Central memory CD8-positive, alpha-beta T cell (primary cell): ENCODE measurements at regions not wholly inside any gene's neighbourhood (a gene's known extent, or its start where the extent isn't known, plus 50 kb on each side); places are given as distances from the start of the nearest gene placed in this dataset.

Source experiments
- ATAC-seq: fragments of 150-1000 bp; cut with Tn5 transposase; replicated peaks from 2 replicates; pipeline ENCODE4 v1.10.0; 2022; ENCODE audit warnings: mild to moderate bottlenecking, moderate FRiP score, moderate number of reproducible peaks; ENCODE audit not compliant: poor library complexity, severe bottlenecking; ENCODE audit errors: extremely low read depth
- DNase-seq, 2 donors: peaks; one replicate each; pipeline ENCODE4 v3.0.0; 2021; ENCODE audit warnings: low spot score in 2 of 2
- H3K27ac Mint-ChIP-seq: one replicate; pipeline ENCODE4 v1.8.0; 2022; ENCODE audit warnings: low read depth, mild to moderate bottlenecking, moderate library complexity, mixed read lengths
- H3K27me3 Mint-ChIP-seq: one replicate; pipeline ENCODE4 v1.8.0; 2022; ENCODE audit warnings: mixed read lengths
- H3K36me3 Mint-ChIP-seq: one replicate; pipeline ENCODE4 v1.8.0; 2022; ENCODE audit warnings: mild to moderate bottlenecking, moderate library complexity, mixed read lengths; ENCODE audit not compliant: insufficient read depth
- H3K4me1 Mint-ChIP-seq: one replicate; pipeline ENCODE4 v1.8.0; 2022; ENCODE audit warnings: mixed read lengths
- H3K4me3 Mint-ChIP-seq: one replicate; pipeline ENCODE4 v1.8.0; 2022; ENCODE audit warnings: mild to moderate bottlenecking, moderate library complexity, mixed read lengths
- H3K9me3 Mint-ChIP-seq: one replicate; pipeline ENCODE4 v1.8.0; 2022; ENCODE audit warnings: mixed read lengths

DNA sequence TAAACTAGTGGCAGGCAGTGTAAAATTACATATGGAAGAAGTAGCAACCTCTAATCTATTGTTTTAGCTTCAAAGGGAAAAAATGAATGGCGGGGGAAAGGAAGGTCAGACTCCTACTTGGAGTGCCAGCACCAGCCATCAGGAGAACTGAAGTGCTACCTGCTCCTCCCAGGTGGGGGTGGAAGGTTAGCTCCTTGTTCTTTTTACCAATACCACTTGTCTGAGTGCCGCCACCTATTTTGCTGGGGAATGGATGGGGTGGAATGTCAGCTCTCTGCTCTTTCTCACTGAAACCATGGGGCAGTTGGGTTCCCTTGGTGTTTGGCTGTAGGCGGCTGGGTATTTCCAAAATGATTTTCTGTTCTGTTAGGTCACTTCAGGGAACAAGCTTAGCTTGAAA is 428.7 kb upstream of the EPHA3 start:
- Mint-ChIP-seq H3K4me3 (no peak overlapping the region), H3K27me3 (no peaks in the 10 kb centered on the region), H3K27ac (no peak overlapping the region), H3K4me1 (no peaks in the 10 kb centered on the region), H3K36me3 (no peaks in the 10 kb centered on the region), H3K9me3 (no peaks in the 10 kb centered on the region)
- DNase-seq (no peak), ATAC-seq (no peak)

- H3K27me3 Mint-ChIP-seq = no peaks in the 10 kb centered on the region
- DNase-seq = no peak
- H3K36me3 Mint-ChIP-seq = no peaks in the 10 kb centered on the region
- H3K27ac Mint-ChIP-seq = no peak overlapping the region
- H3K4me3 Mint-ChIP-seq = no peak overlapping the region
- no peak for ATAC-seq
- H3K9me3 Mint-ChIP-seq = peaks cover 5% of the 10 kb centered on the region
- H3K4me1 Mint-ChIP-seq = no peaks in the 10 kb centered on the region
Measured at GRCh38 chr3:88690287-88690686, 417.1 kb upstream of the EPHA3 start.

- no peak overlapping the region for H3K4me3 Mint-ChIP-seq
- ATAC-seq (no peak), DNase-seq (no peak)
- no peaks in the 10 kb centered on the region for H3K36me3 Mint-ChIP-seq
- no peaks in the 10 kb centered on the region for H3K27me3 Mint-ChIP-seq
- H3K9me3 Mint-ChIP-seq = peaks cover 10% of the 10 kb centered on the region
- H3K27ac Mint-ChIP-seq = no peak overlapping the region
- no peaks in the 10 kb centered on the region for H3K4me1 Mint-ChIP-seq
Measured at GRCh38 chr3:88691081-88691480, 416.3 kb upstream of the EPHA3 start.

DNA sequence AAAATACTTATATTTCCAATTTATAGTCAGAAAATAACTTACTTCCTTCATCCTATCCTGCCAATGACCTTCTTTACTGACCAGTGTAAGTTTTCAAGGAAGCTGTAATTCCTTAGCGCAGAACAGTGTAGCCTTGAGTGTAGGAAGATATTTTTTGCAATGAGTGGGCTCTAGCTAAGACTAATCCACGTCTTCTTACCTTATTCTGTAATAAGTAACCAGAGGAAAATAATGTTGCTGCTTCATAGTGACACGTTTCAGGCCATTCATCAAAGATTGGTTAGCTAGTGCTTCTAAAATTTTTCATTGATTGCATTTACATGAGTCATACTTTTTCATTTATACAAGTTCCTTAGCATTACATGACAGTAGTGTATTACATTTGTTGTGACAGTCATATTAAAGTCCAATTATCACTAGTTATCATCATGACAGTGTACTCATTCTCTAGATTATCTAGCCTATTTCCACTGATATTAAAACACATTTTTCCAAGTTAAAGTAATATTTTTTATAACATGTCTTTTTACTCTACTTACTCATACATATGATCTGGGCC is 403.8 kb upstream of the EPHA3 start:
- Mint-ChIP-seq H3K4me3 (no peak overlapping the region), H3K4me1 (no peaks in the 10 kb centered on the region), H3K36me3 (no peaks in the 10 kb centered on the region), H3K27me3 (no peaks in the 10 kb centered on the region), H3K27ac (no peak overlapping the region), H3K9me3 (peaks cover 9% of the 10 kb centered on the region)
- ATAC-seq (no peak), DNase-seq (no peak)

GRCh38 chr3:88704338-88704737 is 403.1 kb upstream of the EPHA3 start:
- ATAC-seq = no peak

GRCh38 chr3:88707837-88708236 is 399.6 kb upstream of the EPHA3 start:
- no peak for ATAC-seq
- H3K9me3 Mint-ChIP-seq = peaks cover 14% of the 10 kb centered on the region

More at GRCh38 chr3:88704338-88704737, 403.1 kb upstream of the EPHA3 start:
- no peaks in the 10 kb centered on the region for H3K36me3 Mint-ChIP-seq
- H3K4me3 Mint-ChIP-seq = no peak overlapping the region
- H3K27ac Mint-ChIP-seq = no peak overlapping the region
- no peaks in the 10 kb centered on the region for H3K27me3 Mint-ChIP-seq
- no peak for DNase-seq
- H3K4me1 Mint-ChIP-seq = no peaks in the 10 kb centered on the region
- peaks cover 14% of the 10 kb centered on the region for H3K9me3 Mint-ChIP-seq

GRCh38 chr3:88712552-88712951 is 394.9 kb upstream of the EPHA3 start:
- DNase-seq (no peak), ATAC-seq (no peak)
- no peaks in the 10 kb centered on the region for H3K27me3 Mint-ChIP-seq
- H3K27ac Mint-ChIP-seq = no peak overlapping the region
- H3K36me3 Mint-ChIP-seq = no peaks in the 10 kb centered on the region
- H3K4me3 Mint-ChIP-seq = no peak overlapping the region
- peaks cover 22% of the 10 kb centered on the region for H3K9me3 Mint-ChIP-seq
- H3K4me1 Mint-ChIP-seq = no peaks in the 10 kb centered on the region

More at GRCh38 chr3:88707837-88708236, 399.6 kb upstream of the EPHA3 start:
- no peaks in the 10 kb centered on the region for H3K36me3 Mint-ChIP-seq
- DNase-seq = no peak
- H3K4me3 Mint-ChIP-seq = no peak overlapping the region
- H3K27ac Mint-ChIP-seq = no peak overlapping the region
- no peaks in the 10 kb centered on the region for H3K4me1 Mint-ChIP-seq
- H3K27me3 Mint-ChIP-seq = no peaks in the 10 kb centered on the region

GRCh38 chr3:88713233-88713691 is 394.2 kb upstream of the EPHA3 start:
- Mint-ChIP-seq H3K27me3 (no peaks in the 10 kb centered on the region), H3K4me3 (no peak overlapping the region), H3K36me3 (no peaks in the 10 kb centered on the region), H3K9me3 (peaks cover 21% of the 10 kb centered on the region), H3K27ac (no peak overlapping the region), H3K4me1 (no peaks in the 10 kb centered on the region)
- ATAC-seq (no peak), DNase-seq (no peak)

- ATAC-seq (no peak), DNase-seq (no peak)
- Mint-ChIP-seq H3K36me3 (no peaks in the 10 kb centered on the region), H3K9me3 (peaks cover 15% of the 10 kb centered on the region), H3K4me1 (no peaks in the 10 kb centered on the region), H3K4me3 (no peak overlapping the region), H3K27me3 (no peaks in the 10 kb centered on the region), H3K27ac (no peak overlapping the region)
Measured at GRCh38 chr3:88725440-88726165, 381.8 kb upstream of the EPHA3 start.

DNA sequence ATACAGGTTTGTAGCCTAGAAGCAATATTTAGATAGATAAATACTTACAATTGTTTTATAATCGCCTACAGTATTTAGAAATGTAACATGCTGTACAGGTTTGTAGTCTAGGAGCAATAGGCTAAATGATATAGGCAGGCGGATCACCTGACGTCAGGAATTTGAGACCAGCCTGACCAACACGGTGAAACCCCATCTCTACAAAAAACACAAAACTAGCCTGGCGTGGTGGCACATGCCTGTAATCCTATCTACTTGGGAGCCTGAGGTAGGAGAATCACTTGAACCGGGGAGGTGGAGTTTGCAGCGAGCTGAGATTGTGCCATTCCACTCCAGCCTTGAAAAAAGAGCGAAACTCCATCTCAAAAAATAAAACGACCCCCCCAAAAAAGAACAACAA is 375.2 kb upstream of the EPHA3 start:
- no peak overlapping the region for H3K4me3 Mint-ChIP-seq
- ATAC-seq = no peak
- no peak overlapping the region for H3K27ac Mint-ChIP-seq
- DNase-seq = no peak
- no peaks in the 10 kb centered on the region for H3K4me1 Mint-ChIP-seq
- H3K27me3 Mint-ChIP-seq = no peaks in the 10 kb centered on the region
- H3K9me3 Mint-ChIP-seq = peaks cover 10% of the 10 kb centered on the region
- H3K36me3 Mint-ChIP-seq = no peaks in the 10 kb centered on the region

- DNase-seq = no peak
- ATAC-seq = no peak
- H3K36me3 Mint-ChIP-seq = no peaks in the 10 kb centered on the region
- no peaks in the 10 kb centered on the region for H3K4me1 Mint-ChIP-seq
- H3K4me3 Mint-ChIP-seq = no peak overlapping the region
- H3K27ac Mint-ChIP-seq = no peak overlapping the region
- H3K9me3 Mint-ChIP-seq = peaks cover 16% of the 10 kb centered on the region
- H3K27me3 Mint-ChIP-seq = no peaks in the 10 kb centered on the region
Measured at GRCh38 chr3:88742106-88742505, 365.3 kb upstream of the EPHA3 start.

GRCh38 chr3:88742674-88743507 is 364.5 kb upstream of the EPHA3 start:
- Mint-ChIP-seq H3K4me3 (no peak overlapping the region), H3K27me3 (no peaks in the 10 kb centered on the region), H3K27ac (no peak overlapping the region), H3K9me3 (peaks cover 17% of the 10 kb centered on the region), H3K4me1 (no peaks in the 10 kb centered on the region), H3K36me3 (no peaks in the 10 kb centered on the region)
- DNase-seq (no peak), ATAC-seq (no peak)

GRCh38 chr3:88744896-88745295 is 362.5 kb upstream of the EPHA3 start:
- no peak overlapping the region for H3K4me3 Mint-ChIP-seq
- H3K27ac Mint-ChIP-seq = no peak overlapping the region
- ATAC-seq = no peak
- H3K27me3 Mint-ChIP-seq = no peaks in the 10 kb centered on the region
- H3K36me3 Mint-ChIP-seq = no peaks in the 10 kb centered on the region
- peaks cover 30% of the 10 kb centered on the region for H3K9me3 Mint-ChIP-seq
- no peak for DNase-seq
- H3K4me1 Mint-ChIP-seq = no peaks in the 10 kb centered on the region
